GM12865 (cell line): ENCODE measurements at regions not wholly inside any gene's neighbourhood (a gene's known extent, or its start where the extent isn't known, plus 50 kb on each side); places are given as distances from the start of the nearest gene placed in this dataset.

ENCODE experiments used
- DNase-seq: peaks from one replicate; pipeline ENCODE4 v3.0.0; 2010; ENCODE audit warnings: low read depth
- H3K4me3 ChIP-seq: 2 replicates; pipeline ENCODE4 v1.5.1; 2011; ENCODE audit warnings: mild to moderate bottlenecking, low read depth, low read length, control low read depth
- CTCF ChIP-seq: IDR thresholded peaks from 2 replicates; pipeline ENCODE4 v1.5.1; 2011; ENCODE audit warnings: low read length, control low read depth, low read depth, inconsistent platforms; ENCODE audit not compliant: insufficient read depth; ENCODE audit errors: missing control alignments

GRCh38 chr7:8906396-8907075 is 473.1 kb downstream of the NXPH1 start:
- no peak for TF ChIP-seq CTCF
- no peak overlapping the region for H3K4me3 ChIP-seq
- no peak for DNase-seq

GRCh38 chr7:8908889-8909288 is 475.5 kb downstream of the NXPH1 start:
- TF ChIP-seq CTCF = no peak
- H3K4me3 ChIP-seq = no peak overlapping the region
- no peak for DNase-seq

DNA sequence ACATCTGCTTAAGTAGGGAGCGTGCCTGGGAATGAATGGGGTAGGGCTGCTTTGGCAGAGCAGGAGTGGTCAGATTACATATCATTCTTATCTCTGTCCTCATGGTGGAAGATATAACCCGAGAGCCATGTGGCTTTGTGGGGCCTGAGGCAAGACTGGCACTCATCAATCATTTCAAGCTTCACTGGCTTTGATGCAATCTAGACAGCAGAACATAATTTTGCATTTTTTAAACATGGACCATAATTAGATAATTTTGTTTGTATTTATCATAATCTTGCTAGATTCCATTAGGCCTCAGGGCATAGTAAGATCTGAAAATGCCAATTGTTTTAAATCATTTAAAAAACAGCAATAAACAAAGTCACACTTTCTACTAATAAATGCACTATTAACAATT is 480.3 kb downstream of the NXPH1 start:
- no peak for TF ChIP-seq CTCF
- H3K4me3 ChIP-seq = no peak overlapping the region
- DNase-seq = no peak

DNA sequence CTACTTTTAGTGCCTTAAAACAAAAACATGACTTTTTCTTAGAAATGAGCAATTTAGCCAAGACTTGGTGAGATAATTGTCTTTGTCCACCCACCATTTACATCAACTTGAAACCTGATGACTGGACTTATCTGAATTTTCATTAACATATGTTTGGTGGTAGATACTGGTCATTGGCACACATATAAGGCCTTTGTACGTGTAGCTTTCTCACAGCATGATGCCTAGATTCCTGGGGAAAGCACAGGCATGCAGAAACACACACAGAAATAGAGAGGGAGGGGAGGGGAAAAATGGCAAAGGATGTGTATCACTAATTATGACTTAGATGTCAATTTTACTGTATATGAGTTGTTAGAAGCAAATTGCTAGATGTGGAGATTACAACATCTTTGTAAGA is 488.4 kb downstream of the NXPH1 start:
- no peak overlapping the region for H3K4me3 ChIP-seq
- DNase-seq = no peak
- no peak for TF ChIP-seq CTCF

- no peak for TF ChIP-seq CTCF
- H3K4me3 ChIP-seq = no peak overlapping the region
- no peak for DNase-seq
Observed at GRCh38 chr7:8922726-8923125, 489.3 kb downstream of the NXPH1 start.

DNA sequence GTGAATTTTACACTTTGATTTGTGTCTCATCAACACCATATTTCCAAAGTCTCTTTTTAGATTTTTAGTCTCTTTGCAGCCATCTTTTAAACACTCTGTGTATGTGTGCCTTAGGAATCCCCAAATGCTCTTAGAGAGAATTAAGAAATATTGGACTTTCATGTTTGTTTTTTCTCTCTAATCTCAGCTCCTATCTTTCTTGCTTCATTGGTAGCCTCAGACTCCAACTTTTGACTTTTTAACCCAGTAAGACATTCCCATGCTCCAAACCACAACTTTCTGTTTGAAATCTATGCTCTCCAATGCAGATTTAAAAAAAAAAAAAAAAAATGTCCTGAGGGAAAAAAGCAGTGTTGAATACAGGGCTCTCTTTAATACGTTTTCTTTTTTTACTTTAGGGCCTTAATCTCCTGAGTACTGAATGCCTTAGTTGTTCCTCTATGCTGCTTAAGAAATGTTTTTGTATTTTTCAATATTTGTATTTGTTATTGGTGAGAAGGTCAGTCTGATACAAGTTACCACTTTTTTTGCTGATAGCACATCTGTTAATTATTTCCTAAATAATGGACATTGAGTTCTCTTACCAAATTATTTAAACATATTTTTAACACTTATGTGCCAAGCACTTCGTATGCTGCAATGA is 489.9 kb downstream of the NXPH1 start:
- TF ChIP-seq CTCF = no peak
- no peak overlapping the region for H3K4me3 ChIP-seq
- DNase-seq = no peak
